Chondrocyte (in vitro differentiated cells): ENCODE measurements at regions not wholly inside any gene's neighbourhood (a gene's known extent, or its start where the extent isn't known, plus 50 kb on each side); places are given as distances from the start of the nearest gene placed in this dataset.

Experiments
- DNase-seq: peaks from one replicate; pipeline ENCODE4 v3.0.0; 2021; ENCODE audit warnings: mixed read lengths, low spot score
- H3K27ac Mint-ChIP-seq: one replicate; pipeline ENCODE4 v1.8.0; 2021; ENCODE audit warnings: mild to moderate bottlenecking, moderate library complexity, mixed read lengths; ENCODE audit not compliant: unreplicated experiment
- H3K27me3 Mint-ChIP-seq: 2 replicates; pipeline ENCODE4 v1.8.0; 2021; ENCODE audit warnings: low read depth, mixed read lengths
- H3K36me3 Mint-ChIP-seq: 2 replicates; pipeline ENCODE4 v1.8.0; 2021; ENCODE audit warnings: low read depth, mixed read lengths
- H3K4me1 Mint-ChIP-seq: 2 replicates; pipeline ENCODE4 v1.8.0; 2021; ENCODE audit warnings: low read depth, mild to moderate bottlenecking, mixed read lengths
- H3K4me3 Mint-ChIP-seq: one replicate; pipeline ENCODE4 v1.8.0; 2021; ENCODE audit warnings: mild to moderate bottlenecking, moderate library complexity, mixed read lengths; ENCODE audit not compliant: unreplicated experiment
- H3K9me3 Mint-ChIP-seq: 2 replicates; pipeline ENCODE4 v1.8.0; 2021; ENCODE audit warnings: low read depth, mixed read lengths
- TF ChIP-seq, protein P1 (sequence below): fragments of 200-600 bp; sonication (generic); IDR thresholded peaks from 2 replicates; pipeline ENCODE4 v1.5.0; 2021; ENCODE audit warnings: antibody characterized with exemption, mild to moderate bottlenecking, moderate library complexity

DNA sequence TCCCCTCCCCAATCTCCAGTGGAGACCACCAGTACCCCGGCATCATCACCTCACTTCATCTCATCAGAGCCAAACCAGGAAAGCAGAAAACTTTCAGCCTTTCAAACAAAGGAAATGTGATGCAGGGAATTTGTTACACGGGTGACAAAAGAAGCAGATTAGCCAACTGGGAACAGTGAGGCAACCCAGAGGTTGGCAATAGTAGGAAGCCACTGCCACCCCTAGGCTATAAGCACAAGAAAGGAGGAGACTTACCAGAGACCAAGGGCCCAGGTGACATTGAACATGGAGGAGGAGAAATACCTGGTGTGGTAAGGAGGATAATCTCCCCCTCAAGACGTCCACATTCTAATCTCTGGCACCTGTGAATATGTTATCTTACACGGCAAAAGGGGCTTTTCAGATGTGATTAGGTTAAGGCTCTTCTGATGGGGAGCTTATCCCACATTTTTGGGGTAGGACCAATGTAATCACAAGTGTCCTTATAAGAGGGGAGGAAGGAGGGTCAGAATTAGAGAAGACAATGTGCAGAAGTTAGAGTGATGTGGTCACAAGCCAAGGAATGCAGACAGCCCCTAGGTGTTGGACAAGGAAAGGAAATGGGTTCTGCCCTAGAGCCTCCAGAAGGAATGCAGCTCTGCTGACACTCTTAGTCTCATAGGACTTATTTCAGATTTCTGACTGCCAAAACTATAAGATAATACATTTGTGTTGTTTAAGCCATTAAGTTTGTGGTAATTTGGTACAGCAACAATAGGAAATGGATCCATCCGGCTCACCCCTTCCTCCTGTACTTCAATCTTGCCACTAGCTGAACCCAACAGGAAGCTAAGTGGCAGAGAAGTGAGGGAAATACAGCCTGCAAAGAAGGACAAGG is 83.6 kb upstream of the VAV3 start:
- no peak overlapping the region for H3K27ac Mint-ChIP-seq
- H3K4me1 Mint-ChIP-seq, result no peaks in the 10 kb centered on the region
- H3K36me3 Mint-ChIP-seq, result peaks cover 1% of the 10 kb centered on the region
- H3K9me3 Mint-ChIP-seq, result peaks cover 6% of the 10 kb centered on the region
- peaks cover 12% of the 10 kb centered on the region for H3K27me3 Mint-ChIP-seq
- TF ChIP-seq, protein P1, sequence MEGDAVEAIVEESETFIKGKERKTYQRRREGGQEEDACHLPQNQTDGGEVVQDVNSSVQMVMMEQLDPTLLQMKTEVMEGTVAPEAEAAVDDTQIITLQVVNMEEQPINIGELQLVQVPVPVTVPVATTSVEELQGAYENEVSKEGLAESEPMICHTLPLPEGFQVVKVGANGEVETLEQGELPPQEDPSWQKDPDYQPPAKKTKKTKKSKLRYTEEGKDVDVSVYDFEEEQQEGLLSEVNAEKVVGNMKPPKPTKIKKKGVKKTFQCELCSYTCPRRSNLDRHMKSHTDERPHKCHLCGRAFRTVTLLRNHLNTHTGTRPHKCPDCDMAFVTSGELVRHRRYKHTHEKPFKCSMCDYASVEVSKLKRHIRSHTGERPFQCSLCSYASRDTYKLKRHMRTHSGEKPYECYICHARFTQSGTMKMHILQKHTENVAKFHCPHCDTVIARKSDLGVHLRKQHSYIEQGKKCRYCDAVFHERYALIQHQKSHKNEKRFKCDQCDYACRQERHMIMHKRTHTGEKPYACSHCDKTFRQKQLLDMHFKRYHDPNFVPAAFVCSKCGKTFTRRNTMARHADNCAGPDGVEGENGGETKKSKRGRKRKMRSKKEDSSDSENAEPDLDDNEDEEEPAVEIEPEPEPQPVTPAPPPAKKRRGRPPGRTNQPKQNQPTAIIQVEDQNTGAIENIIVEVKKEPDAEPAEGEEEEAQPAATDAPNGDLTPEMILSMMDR, result no peak
- no peak for DNase-seq
- no peak overlapping the region for H3K4me3 Mint-ChIP-seq

DNA sequence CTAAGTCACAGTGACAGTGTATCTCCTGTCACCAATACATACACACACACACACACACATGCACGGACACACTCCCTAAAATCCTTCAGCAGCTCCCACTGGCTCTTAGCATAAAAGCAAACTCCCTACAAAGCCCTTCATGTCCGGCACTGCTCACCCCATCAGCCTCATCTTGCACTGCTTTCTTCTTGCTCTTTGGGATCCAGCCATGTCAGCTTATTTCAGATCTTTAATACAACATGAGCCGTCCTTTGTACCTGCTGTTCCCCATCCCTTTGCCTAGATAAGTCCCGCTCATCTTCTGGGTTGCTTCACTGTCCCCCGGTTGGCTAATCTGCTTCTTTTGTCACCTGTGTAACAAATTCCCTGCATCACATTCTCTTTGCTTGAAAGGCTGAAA is 82.1 kb upstream of the VAV3 start:
- Mint-ChIP-seq H3K36me3 (peaks cover 1% of the 10 kb centered on the region), H3K27me3 (peaks cover 12% of the 10 kb centered on the region), H3K4me3 (no peak overlapping the region), H3K27ac (no peak overlapping the region), H3K4me1 (no peaks in the 10 kb centered on the region), H3K9me3 (peaks cover 6% of the 10 kb centered on the region)
- DNase-seq, result no peak
- TF ChIP-seq, protein P1, result no peak

GRCh38 chr1:108046026-108046425 is 81.0 kb upstream of the VAV3 start:
- TF ChIP-seq, protein P1, result no peak
- H3K27ac Mint-ChIP-seq, result no peak overlapping the region
- H3K27me3 Mint-ChIP-seq, result peaks cover 12% of the 10 kb centered on the region
- H3K4me1 Mint-ChIP-seq, result peaks cover 10% of the 10 kb centered on the region
- no peak for DNase-seq
- peaks cover 1% of the 10 kb centered on the region for H3K36me3 Mint-ChIP-seq
- H3K9me3 Mint-ChIP-seq, result peaks cover 6% of the 10 kb centered on the region
- H3K4me3 Mint-ChIP-seq, result no peak overlapping the region

GRCh38 chr1:108045460-108045859 is 80.5 kb upstream of the VAV3 start:
- Mint-ChIP-seq H3K36me3 (peaks cover 1% of the 10 kb centered on the region), H3K27me3 (peaks cover 12% of the 10 kb centered on the region), H3K4me1 (peaks cover 14% of the 10 kb centered on the region), H3K4me3 (no peak overlapping the region), H3K9me3 (peaks cover 6% of the 10 kb centered on the region), H3K27ac (no peak overlapping the region)
- TF ChIP-seq, protein P1, result no peak
- no peak for DNase-seq

DNA sequence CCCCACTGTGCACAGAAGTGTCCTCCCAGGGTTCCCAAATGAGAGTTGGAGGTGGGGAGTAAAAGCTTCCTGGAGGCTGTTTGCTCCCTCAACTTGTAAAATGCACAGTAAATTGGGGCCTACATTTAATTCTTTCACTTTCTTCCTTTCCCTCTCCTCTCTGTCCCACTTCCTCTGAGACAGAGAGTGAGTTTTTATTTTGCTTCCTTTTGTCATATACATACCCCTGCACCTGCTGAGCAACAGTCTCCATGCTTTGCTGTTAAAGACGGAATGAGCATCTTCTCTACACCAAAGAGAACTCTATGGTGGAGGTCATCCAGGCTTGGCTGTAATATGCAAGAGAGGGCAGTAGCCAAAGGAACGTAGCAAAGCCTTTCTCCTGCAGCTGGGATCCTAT is 79.3 kb upstream of the VAV3 start:
- H3K36me3 Mint-ChIP-seq, result peaks cover 1% of the 10 kb centered on the region
- H3K4me3 Mint-ChIP-seq, result no peak overlapping the region
- no peak overlapping the region for H3K27ac Mint-ChIP-seq
- H3K9me3 Mint-ChIP-seq, result peaks cover 6% of the 10 kb centered on the region
- peaks cover 14% of the 10 kb centered on the region for H3K4me1 Mint-ChIP-seq
- TF ChIP-seq, protein P1, result no peak
- no peak for DNase-seq
- peaks cover 12% of the 10 kb centered on the region for H3K27me3 Mint-ChIP-seq
